Nephron progenitor cell (in vitro differentiated cells): ENCODE measurements at regions not wholly inside any gene's neighbourhood (a gene's known extent, or its start where the extent isn't known, plus 50 kb on each side); places are given as distances from the start of the nearest gene placed in this dataset.

ENCODE experiments used
- DNase-seq: peaks from one replicate; pipeline ENCODE4 v3.0.0; 2021
- H3K27ac Mint-ChIP-seq: 2 replicates; pipeline ENCODE4 v1.8.0; 2021; ENCODE audit warnings: mild to moderate bottlenecking, moderate library complexity, mixed read lengths
- H3K27me3 Mint-ChIP-seq: 2 replicates; pipeline ENCODE4 v1.8.0; 2021; ENCODE audit warnings: mild to moderate bottlenecking, low read depth, mixed read lengths; ENCODE audit not compliant: poor library complexity
- H3K36me3 Mint-ChIP-seq: 2 replicates; pipeline ENCODE4 v1.8.0; 2021; ENCODE audit warnings: low read depth, mixed read lengths
- H3K4me1 Mint-ChIP-seq: 2 replicates; pipeline ENCODE4 v1.8.0; 2021; ENCODE audit warnings: mixed read lengths
- H3K4me3 Mint-ChIP-seq: 2 replicates; pipeline ENCODE4 v1.8.0; 2021; ENCODE audit warnings: mild to moderate bottlenecking, moderate library complexity, mixed read lengths
- H3K9me3 Mint-ChIP-seq: 2 replicates; pipeline ENCODE4 v1.8.0; 2021; ENCODE audit warnings: mild to moderate bottlenecking, moderate library complexity, mixed read lengths
- CTCF ChIP-seq: fragments of 200-600 bp; sonication (generic); IDR thresholded peaks from 2 replicates; pipeline ENCODE4 v1.5.0; 2021; ENCODE audit warnings: antibody characterized with exemption

GRCh38 chr13:74743992-74744391 is 609.8 kb upstream of the KLF12 start:
- DNase-seq: no peak
- Mint-ChIP-seq H3K9me3 (no peaks in the 10 kb centered on the region), H3K36me3 (no peaks in the 10 kb centered on the region), H3K4me1 (no peaks in the 10 kb centered on the region), H3K27me3 (peaks cover 3% of the 10 kb centered on the region), H3K27ac (no peak overlapping the region), H3K4me3 (no peak overlapping the region)
- no peak for TF ChIP-seq CTCF

DNA sequence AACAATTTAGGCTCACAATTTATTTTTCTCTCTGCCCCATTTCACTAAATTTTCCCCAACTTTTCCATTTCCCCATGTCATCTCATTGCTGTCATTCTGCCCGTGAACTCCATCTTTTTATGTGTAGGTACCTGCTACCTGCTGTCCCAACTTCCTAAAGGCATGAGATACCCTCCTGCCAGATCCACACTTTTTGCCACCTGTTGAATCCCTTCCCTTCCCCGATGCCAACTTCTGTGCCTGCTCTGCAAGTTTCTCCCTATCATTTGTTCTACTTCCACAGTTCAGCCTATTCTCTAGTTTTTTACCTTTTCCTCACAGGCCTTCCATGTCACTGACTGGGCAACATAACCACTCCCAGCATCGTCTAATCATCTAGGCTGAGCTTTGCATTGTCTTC is 607.5 kb upstream of the KLF12 start:
- Mint-ChIP-seq H3K4me1 (peaks cover 6% of the 10 kb centered on the region), H3K4me3 (no peak overlapping the region), H3K27ac (no peak overlapping the region)

GRCh38 chr13:74732736-74733385 is 598.7 kb upstream of the KLF12 start:
- peaks cover 10% of the 10 kb centered on the region for H3K4me1 Mint-ChIP-seq
- H3K4me3 Mint-ChIP-seq: no peak overlapping the region
- H3K36me3 Mint-ChIP-seq: no peaks in the 10 kb centered on the region
- no peaks in the 10 kb centered on the region for H3K27me3 Mint-ChIP-seq
- no peak for TF ChIP-seq CTCF
- H3K9me3 Mint-ChIP-seq: no peaks in the 10 kb centered on the region
- no peak for DNase-seq
- no peak overlapping the region for H3K27ac Mint-ChIP-seq

More for the DNA sequence above, 607.5 kb upstream of the KLF12 start:
- Mint-ChIP-seq H3K9me3 (no peaks in the 10 kb centered on the region), H3K27me3 (no peaks in the 10 kb centered on the region), H3K36me3 (no peaks in the 10 kb centered on the region)
- TF ChIP-seq CTCF: no peak
- DNase-seq: no peak

GRCh38 chr13:74731731-74732130 is 597.5 kb upstream of the KLF12 start:
- H3K9me3 Mint-ChIP-seq: no peaks in the 10 kb centered on the region
- no peaks in the 10 kb centered on the region for H3K27me3 Mint-ChIP-seq
- H3K4me3 Mint-ChIP-seq: no peak overlapping the region

GRCh38 chr13:74730556-74731331 is 596.5 kb upstream of the KLF12 start:
- H3K36me3 Mint-ChIP-seq: no peaks in the 10 kb centered on the region

More at GRCh38 chr13:74731731-74732130, 597.5 kb upstream of the KLF12 start:
- no peak overlapping the region for H3K27ac Mint-ChIP-seq
- no peaks in the 10 kb centered on the region for H3K36me3 Mint-ChIP-seq
- no peak for TF ChIP-seq CTCF
- DNase-seq: no peak
- H3K4me1 Mint-ChIP-seq: peaks cover 4% of the 10 kb centered on the region

More at GRCh38 chr13:74730556-74731331, 596.5 kb upstream of the KLF12 start:
- Mint-ChIP-seq H3K4me3 (no peak overlapping the region), H3K27me3 (no peaks in the 10 kb centered on the region), H3K27ac (no peak overlapping the region), H3K9me3 (no peaks in the 10 kb centered on the region), H3K4me1 (no peaks in the 10 kb centered on the region)
- TF ChIP-seq CTCF: no peak
- DNase-seq: no peak
